ENCODE measurements at regions not wholly inside any gene's neighbourhood (a gene's known extent, or its start where the extent isn't known, plus 50 kb on each side); places are given as distances from the start of the nearest gene placed in this dataset.
"Not testable (repeated sequence)": the region's sequence is repeated elsewhere in the genome, so short reads cannot be mapped to it uniquely, and the experiment has no call there.

DNA sequence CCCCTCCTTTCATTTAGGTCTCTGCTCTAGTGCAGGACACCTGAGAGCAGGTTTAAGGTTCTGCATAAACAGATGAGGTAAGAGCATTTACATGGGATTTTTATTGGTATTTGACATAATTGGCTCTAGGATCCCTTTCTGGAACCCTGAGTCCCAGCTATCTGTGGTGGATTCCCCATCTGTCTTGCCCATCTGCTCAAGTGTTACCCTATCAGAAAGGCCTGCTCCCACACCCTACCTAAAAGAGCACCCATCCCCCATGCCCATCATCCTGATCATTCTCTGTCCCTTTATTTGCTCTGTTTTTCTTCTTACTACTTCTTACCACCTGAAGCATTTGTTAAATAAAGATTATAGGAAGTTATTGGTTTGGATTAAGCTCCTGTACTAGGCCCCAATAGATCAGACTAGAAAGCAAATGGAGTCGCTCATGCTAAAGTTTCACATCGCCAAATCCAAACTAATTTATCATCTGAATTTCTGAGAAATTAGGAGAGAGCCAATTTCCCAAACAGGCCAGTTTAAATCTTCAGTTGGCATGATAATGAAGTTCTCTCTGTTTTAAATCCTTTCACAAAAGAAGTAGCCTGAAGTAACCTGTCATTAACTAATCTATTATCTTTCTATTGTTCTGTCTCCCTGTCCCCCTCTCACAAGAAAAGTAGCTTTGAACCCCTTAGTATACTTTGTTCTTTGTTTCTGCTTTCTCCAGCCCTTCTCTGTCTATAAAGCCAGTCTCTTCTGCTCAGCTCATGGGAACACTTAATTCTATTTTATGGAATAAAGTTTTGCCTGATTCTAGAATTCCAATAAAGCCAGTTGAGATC is 178.6 kb downstream of the ZNF674 start:
- DNase-seq = no peak

DNA sequence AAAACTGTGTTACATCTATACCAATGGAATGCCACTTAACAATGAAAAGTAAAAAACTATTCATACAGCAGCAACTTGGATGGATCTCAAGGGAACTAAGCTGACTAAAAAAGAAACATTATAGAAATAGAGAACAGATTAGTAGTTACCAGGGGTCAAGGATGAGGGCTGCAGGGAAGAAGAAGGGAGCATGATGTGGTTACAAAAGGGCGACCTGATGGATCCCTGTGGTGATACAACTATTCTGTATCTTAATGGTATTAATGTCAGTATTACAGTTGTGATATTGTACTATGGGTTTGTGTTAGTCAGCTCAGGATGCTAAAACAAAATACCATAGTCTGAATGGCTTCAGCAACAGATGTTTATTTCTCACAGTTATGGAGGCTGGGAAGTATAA is 190.7 kb downstream of the ZNF674 start:
- no peak for DNase-seq

DNA sequence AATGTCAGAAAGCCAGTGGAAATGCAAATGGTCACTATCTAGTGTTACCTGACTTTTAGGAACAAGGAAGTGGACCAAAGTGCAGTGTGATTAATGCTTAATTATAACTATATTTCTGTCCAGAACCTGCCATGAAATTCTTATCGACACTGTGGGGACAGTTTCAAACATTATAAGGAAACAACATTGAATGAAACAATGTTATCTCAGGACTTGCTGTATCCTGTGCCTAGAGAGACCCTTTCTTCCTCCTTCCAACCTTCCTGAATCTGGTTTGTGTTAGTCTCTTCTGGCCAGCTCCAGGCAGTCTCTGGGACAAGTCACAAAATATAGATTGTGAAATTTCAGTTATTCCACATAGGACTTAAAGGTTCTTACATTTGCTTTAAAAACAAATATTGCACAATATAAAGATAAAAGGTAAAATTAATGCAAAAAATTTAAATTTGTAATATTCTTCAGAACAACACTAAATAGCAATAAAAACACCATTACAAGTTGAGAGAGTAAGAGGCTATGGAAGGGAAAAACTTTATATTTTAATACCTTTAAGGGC is 203.4 kb downstream of the ZNF674 start:
- DNase-seq = no peak

DNA sequence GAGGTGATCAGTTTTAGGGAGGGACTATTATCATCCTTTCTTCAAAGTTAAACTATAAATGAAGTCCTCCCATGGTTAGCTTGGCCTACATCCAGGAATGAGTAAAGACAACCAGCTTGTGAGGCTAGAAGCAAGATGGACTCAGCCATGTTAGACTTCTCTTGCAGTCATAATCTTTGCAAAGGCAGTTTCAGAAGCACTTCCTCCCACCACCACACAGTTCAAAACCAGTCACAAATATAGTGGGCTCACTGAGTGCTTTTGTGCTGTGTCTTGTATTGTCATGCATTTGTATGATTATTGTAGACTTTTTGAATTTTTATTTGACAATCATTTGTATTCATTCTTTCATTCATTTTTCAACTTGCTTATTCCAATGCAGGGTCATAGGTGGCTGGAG is 204.5 kb downstream of the ZNF674 start:
- no peak for DNase-seq

DNA sequence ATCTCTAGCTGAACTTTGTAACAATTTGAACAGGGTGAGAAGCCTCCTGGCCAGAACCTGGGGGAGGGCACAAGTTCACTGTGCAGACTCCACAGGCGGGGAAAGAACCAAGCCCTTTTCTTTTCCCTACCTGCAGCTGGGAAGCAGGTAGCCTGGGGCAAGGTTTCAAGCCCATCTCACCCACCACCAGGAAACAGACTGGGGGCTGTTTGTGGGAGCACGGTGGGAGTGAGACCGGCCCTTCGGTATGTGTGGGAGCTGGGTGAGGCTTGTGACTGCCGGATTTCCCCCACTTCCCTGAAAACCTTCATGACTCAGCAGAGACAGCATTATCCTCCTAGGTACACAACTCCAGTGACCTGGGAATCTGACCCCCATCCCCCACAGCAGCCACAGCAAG is 211.7 kb downstream of the ZNF674 start:
- DNase-seq = no peak

DNA sequence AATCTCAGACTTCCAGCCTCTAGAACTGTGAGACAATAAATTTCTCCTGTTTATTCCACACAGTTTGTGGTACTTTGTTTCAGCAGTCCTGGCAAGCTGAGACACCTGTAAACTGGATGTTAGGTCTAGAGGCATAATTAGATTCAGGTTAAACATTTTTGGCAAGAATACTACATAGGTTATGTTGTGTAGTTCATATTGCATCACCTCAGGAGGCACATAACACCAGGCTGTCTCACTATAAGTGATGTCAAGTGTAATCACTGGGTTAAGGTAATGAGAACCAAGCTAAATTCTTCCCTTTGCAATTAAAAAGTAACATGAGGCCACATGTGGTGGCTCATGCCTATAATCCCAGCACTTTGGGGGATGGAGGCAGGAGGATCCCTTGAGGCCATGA is 214.2 kb downstream of the ZNF674 start:
- DNase-seq = no peak

DNA sequence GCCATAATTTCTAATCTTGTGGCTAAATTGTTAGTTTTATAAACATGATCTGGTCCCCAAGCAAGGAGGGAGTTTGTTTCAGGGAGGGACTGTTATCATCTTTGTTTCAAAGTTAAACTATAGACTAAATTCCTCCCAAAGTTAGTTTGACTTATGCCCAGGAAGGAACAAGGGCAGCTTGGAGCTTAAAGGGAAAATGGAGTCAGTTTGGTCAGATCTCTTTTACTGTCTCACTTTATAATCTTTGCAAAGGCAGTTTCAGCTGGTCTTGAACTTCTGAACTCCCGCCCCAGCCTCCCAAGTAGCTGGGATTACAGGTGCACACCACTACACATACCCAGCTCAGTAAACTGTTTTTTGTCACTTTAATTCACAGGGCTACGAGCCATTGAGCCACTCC is 214.7 kb downstream of the ZNF674 start:
- DNase-seq = no peak

DNA sequence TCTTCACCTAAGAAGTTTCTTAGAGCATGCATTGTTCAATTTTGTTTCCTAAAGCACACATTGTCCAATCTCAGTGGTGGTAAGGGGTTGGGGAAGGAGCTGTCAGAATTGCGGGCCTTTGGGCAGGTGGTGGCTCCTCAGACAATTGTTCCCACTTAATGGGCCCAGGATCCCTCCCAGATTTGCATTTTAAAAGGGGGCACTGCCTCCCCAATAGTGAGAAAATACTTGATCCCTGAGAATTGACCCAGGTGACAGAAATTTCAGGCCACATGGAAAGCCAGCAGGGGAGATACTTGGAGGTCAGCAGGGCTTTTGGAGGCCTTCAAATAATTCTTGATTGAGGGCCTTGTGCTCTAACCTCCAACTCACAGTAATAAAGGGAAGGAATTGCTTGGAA is 217.1 kb downstream of the ZNF674 start:
- DNase-seq = no peak

DNA sequence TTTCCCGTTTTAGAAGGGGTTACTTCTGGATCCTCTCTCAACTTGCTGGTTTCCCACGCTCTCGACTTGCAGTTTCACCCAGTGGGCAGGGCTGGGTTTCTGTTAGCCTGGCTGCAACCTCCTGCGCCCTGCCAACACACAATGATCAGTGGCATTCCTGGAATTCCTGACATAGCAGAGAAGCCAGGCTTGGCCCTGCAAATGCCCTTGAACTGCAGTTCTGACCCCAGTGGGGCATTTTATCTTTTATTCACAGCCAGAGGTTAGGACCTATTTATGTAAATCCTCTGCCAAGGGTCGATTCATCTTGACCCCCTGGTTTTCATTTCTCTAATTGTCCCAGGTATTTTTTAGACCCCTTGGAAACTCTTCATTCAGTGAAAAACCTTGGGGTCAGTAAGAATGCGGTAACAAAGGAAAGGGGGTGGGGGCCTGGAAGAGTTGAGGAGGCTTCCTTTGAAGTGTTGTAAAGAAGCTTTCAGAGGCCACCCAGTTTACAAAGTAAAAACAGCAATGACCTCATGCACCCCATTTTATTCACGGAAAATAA is 217.6 kb downstream of the ZNF674 start:
- DNase-seq = no peak

DNA sequence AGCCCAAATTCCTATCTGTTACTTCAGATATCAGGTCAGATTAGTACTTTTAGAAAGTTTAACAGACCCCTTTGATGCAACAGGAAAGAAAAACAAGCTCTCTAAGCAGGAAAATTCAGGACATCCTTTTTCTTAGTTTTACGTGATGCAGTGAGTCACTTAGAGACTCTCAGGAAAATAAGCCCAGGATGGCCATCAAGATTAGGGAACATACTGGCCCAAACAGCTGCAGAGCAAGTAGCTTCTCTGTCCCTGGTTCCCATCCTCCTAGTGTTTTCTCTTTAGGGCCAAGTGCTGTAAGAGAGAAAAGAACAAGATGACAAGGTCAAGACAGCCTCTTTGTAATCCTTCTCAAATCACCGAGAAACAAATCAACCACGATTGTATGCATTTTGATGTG is 219.1 kb downstream of the ZNF674 start:
- DNase-seq = no peak

DNA sequence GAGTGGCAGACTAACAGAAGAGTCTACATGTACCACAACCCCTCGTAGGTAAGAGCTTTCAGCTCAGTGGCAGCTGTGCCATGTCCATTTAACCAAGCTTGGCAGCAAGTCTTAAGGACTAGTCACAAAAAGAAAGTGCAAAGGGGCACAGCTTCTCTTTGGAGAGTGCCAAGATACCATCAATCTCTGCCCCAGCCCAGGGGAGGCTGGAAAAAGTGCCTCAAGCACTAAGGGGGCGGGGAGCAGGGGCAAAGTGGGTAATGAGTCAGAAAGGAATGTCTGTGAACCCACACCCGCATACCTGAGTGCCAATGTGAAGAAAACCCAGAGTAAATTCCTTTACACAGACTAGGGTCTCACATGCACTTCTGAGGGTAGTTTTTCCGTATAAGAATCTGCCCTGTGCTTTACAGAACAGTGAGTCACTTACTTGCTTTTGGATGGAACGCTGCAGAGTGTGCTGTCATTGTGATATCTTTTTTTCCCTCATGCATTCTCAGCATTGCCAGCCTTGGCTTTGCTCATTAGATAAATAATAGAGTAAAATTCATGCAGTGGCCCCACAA is 219.8 kb downstream of the ZNF674 start:
- no peak for DNase-seq

DNA sequence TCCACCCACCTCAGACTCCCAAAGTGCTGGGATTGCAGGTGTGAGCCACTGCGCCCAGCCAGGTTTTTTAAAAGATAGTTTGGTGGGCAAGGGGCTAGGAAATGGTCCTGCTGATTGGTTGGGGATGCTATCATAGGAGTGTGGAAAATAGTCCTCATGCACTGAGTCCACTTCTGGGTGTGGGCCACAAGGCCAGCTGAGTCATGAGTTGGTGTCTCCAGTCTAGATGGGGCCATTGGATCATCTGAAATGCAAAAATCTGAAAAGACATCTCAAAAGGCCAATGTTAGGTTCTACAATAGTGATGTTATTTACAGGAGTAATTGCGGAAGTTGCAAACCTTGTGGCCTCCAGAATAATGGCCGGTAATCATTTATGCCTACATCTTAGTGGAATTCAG is 221.1 kb downstream of the ZNF674 start:
- DNase-seq = no peak

DNA sequence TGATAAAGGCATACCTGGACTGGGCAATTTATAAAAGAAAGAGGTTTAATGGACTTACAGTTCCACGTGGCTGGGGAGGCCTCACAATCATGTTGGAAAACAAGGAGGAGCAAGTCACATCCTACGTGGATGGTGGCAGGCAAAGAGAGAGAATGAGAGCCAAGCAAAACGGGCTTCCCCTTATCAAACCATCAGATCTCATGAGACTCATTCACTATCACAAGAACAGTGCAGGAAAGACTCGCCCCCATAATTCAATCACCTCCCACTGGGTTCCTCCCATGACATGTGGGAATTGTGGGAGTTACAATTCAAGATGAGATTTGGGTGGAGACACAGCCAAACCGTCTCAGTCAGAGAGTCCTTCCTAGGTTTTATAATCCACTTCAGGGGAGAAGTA is 222.3 kb downstream of the ZNF674 start:
- DNase-seq = not testable (repeated sequence)

DNA sequence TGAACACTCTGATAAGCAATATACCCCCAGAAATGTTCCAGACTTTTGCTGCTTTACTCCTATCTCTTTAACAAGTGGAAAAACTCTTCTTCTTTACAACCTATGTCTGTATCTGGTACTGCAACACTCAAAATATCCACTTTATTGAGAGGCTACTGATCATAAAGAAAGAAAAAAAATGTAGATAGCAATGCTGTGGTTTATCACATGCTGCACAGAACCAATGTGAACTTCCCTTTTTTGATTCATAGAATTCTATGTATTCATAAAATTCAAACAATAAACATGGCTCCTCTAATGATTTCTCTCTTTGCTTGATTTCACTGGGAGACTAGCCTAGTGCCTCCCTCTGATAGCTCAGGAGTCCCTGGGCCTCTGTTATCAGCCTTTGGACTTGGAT is 223.5 kb downstream of the ZNF674 start:
- DNase-seq = no peak

DNA sequence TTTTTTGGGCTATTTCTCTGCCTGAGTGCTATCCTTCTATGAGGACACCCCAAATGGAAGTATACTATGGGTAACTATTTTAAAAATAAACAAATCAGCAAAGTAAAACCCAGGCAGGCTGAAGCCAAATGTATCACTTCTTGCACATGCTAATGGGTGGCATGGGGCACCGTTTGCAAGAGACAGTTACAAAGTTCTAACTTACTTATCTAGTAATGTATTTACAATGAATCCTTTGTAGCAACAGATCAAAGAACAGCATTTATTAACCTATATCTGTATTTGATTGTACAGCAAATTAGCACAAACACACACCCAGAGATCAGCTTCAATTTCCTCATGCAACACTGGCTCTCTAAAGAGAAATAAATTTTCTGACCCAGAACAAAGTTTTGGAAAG is 225.5 kb downstream of the ZNF674 start:
- DNase-seq = no peak

DNA sequence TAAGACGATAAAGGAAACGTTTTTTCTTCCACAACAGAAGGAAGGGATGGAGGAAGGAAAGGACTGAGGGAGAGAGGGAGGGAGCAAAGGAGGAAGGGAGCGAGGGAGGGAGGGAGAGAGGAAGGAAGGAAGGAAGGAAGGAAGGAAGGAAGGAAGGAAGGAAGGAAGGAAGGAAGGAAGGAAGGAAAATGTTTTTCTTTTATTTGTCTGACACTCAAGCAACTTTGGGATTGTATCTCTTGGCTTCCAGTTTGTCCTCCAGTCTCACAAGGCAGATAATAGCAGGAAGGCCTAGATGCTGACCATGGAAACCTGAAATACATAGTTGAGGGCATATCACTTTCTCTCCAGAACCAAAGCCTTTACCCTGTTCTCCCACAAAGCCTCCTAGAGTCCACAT is 226.7 kb downstream of the ZNF674 start:
- DNase-seq = no peak

DNA sequence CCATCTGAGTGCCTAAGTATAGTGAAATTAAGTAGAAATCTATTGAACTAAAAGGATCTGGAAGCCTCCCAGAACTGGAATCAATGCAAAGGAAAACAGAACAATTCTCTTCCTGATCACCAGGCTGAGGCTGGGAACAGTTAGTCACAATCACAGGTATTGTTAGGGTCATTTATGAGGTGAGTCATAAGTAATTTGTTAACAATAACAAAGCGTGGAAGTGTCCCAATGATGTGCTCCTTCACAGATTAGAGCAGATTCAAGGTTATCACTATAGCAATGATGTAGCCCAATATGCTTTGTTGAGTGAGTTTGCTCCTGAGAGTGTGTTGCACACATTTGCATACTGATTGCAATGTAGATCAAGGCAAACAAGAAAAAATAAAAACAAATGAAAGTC is 228.1 kb downstream of the ZNF674 start:
- no peak for DNase-seq

DNA sequence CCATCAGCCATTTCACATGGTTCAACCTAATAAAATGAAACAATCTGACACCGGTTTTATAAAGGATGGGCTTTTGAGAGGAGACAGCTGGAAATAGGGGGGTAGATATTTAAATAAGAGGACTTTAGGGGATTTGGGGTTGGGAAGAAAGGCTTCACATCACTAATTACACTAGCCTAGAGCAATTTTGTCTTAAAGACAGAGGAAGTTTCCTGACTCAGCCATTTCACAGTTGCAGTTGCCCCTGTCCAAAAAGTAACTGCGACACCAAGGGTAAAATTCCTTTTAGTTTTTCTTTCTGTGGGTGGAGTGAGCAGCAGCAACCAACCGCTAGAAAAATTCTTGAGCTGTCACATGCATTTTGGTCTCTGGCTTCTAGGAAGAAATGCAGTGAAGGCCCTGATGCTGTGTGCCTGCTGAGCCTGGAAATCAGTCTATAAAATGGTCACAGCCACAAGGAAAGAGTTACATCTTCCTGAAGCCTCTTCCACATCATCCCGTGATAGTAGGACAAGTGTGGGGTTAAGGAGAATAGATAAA is 233.6 kb downstream of the ZNF674 start:
- DNase-seq = no peak

DNA sequence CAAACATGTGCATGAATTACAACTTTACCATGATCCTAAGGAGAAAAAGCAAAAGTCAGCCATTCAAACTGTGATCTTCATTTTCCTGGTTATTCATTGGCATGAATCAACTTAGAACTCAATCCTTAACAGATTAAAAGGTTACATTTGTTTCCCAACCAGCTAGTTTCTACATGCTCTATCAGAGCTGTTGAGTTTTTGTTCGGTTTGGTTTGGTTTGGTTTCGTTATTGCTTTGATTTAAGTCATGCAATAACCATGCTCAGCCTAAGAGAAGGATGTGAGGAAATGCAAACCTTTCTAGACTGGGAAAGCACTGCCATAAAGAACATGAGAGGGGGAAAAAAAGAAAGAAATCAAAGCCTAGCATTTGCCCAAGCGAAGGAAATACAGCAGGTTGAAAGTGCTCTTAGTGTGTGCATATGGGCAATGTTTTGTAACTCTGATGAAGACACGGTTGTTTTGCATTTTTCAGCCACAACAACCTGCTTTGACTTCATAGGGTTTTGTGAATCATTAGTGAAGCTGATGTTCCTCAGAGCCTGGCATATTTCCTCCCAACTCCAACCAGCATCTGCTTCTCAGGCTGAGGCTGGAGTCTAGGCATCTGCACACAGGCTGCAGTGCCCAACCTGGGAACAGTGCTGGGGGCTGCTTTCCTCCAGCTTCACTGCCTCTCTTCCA is 234.3 kb downstream of the ZNF674 start:
- DNase-seq = no peak

DNA sequence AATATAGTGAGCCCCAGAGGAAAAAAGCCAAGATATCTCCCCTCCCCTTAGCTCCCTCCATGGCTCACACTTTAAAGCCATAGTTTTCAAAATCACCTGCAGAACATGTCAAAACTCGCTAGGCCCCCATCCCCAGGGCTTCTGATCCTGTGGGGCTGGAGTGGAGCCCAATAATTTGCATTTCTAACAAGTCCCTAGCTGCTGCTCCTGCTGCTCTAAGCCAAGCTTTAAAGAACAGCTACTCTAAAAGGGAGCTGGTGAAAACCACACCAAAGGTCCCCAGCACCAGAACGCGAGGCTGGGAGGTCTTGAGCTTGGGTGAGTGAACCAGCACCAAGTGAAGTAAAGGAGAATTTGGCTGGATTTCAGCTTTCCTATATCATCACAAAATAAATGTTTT is 237.1 kb downstream of the ZNF674 start:
- DNase-seq = no peak

DNA sequence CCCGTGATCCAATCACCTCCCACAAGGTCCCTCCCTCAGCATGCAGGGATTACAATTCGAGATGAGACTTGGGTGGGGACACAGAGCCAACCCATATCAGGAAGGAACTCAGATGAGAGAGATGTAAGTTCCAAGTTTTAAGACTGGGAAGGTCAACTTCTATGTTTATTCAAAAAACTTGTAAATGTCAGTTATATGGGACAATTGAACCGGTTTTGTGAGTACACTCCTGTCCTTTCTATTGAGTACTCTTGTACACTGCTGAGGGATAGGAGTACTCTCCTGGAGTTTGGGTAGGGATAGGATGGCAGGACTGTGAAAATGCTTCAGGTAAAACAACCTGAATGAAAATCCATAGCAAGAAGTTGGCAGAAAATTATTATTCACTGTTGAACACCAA is 239.1 kb downstream of the ZNF674 start:
- DNase-seq = no peak

DNA sequence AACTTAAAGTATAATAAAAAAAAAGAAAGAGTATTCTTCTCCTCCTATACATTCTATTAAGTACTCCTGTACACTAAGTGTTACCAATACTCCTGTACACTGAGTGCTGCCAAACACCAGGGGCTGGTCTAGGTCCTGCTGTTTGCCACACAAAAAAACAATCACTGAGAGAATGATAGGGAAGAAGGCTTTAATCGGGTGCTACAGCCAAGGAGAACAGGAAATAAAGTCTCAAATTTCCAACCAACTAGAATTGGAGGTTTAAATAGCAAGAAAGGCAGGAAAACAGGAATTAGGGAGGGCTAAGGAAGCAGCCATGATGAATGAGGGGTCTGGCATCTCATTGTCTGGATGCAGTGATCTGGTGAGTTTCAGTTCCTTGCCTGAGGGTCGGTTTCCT is 239.8 kb downstream of the ZNF674 start:
- DNase-seq = no peak

DNA sequence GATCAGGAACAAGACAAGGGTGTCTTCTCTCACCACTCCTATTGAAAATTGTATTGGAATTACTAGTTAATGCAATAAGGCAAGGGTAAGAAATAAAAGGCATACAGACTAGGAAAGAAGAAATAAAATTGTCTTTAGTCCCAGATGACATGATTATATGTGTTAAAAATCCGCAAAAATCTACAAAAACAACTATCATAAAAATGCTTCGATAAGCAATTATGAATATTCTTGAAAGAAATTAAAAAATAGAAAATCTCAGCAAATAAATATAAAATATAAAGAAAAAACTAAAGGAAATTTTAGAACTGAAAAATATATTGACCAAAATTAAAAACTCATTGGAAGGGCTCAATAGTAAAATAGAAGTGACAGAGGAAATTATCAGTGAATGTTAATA is 243.3 kb downstream of the ZNF674 start:
- DNase-seq = no peak

DNA sequence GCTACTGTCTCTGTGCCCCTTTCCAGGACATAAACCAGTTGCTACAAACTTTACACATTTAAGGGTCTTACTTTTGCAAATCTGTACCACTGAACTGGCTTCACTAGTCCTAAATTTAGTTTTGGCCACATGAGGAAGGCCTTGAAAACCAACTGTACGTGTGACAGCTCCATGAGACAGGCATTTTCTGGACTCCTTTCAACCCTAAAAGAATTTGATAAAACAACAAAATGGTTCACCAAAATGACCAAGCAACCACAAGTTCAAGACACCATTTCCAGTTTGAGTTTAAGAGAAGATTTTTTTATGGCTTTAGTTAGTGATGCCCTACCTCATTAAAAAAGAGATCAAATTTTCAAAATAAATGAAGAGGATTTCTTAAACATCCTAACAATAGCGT is 246.4 kb downstream of the ZNF674 start:
- no peak for DNase-seq
